ENCODE measurements at regions not wholly inside any gene's neighbourhood (a gene's known extent, or its start where the extent isn't known, plus 50 kb on each side); places are given as distances from the start of the nearest gene placed in this dataset.
A peak's percentile ranks its signal among the peaks of the same experiment; 100 is the strongest.

- H3K27me3 ChIP-seq (ENCODE audit: control insufficient read depth, extremely low read depth, insufficient read depth, low read length), result no peaks in the 10 kb centered on the region
- H3K27ac ChIP-seq (ENCODE audit: control insufficient read depth, insufficient read depth, low read length), result no peak overlapping the region
- FAIRE-seq (no peak), DNase-seq (ENCODE audit: low read depth, low spot score) (no peak)
- no peaks in the 10 kb centered on the region for H4K20me1 ChIP-seq (ENCODE audit: control insufficient read depth, extremely low read depth, insufficient read depth, low read length)
- H3K9ac ChIP-seq (ENCODE audit: control insufficient read depth, extremely low read depth, insufficient read depth, low read length), result no peak overlapping the region
- H3K9me1 ChIP-seq (ENCODE audit: control insufficient read depth, extremely low read depth, insufficient read depth, low read length), result no peaks in the 10 kb centered on the region
- H3K4me1 ChIP-seq (ENCODE audit: control insufficient read depth, extremely low read depth, insufficient read depth, low read length), result peaks cover 25% of the 10 kb centered on the region
- H3K9me3 ChIP-seq (ENCODE audit: control insufficient read depth, low read depth, low read length), result no peaks in the 10 kb centered on the region
- H3K4me3 ChIP-seq (ENCODE audit: control insufficient read depth in 2 of 3, extremely low read depth in 1 of 3, insufficient read depth in 2 of 3, low read depth in 1 of 3, low read length in 3 of 3), result no peak overlapping the region
- no peak overlapping the region for H3K4me2 ChIP-seq (ENCODE audit: control insufficient read depth, extremely low read depth, insufficient read depth, low read depth, low read length)
- no peak for TF ChIP-seq CTCF (optimal IDR thresholded peaks at IDR 0.05 in 1 of 3, IDR thresholded peaks at IDR 0.05 in 1 of 3, conservative IDR thresholded peaks at IDR 0.05 in 1 of 3; ENCODE audit: extremely low read depth in 1 of 3, insufficient read depth in 2 of 3, low read length in 3 of 3)
- no peak for TF ChIP-seq EZH2 (IDR thresholded peaks at IDR 0.05; ENCODE audit: low read length)
- H2AFZ ChIP-seq (ENCODE audit: control insufficient read depth, low read length), result peak overlapping the region; percentile 5
- H3K79me2 ChIP-seq (ENCODE audit: control insufficient read depth, insufficient read depth, low read length), result no peaks in the 10 kb centered on the region
- dilution Hi-C loops (cut with MboI; ENCODE audit: extremely low pct_ligation_motif_present, low sequenced_read_pairs), result no loop called here
- no peaks in the 10 kb centered on the region for H3K36me3 ChIP-seq (ENCODE audit: control insufficient read depth in 2 of 2, extremely low read depth in 1 of 2, insufficient read depth in 2 of 2, low read length in 2 of 2)
Observed at GRCh38 chr1:108050158-108050557, 85.2 kb upstream of the VAV3 start.

- Histone ChIP-seq H3K79me2 (ENCODE audit: control insufficient read depth, insufficient read depth, low read length) (no peaks in the 10 kb centered on the region), H2AFZ (ENCODE audit: control insufficient read depth, low read length) (no peak overlapping the region), H3K4me3 (ENCODE audit: control insufficient read depth in 2 of 3, extremely low read depth in 1 of 3, insufficient read depth in 2 of 3, low read depth in 1 of 3, low read length in 3 of 3) (no peak overlapping the region), H3K9me1 (ENCODE audit: control insufficient read depth, extremely low read depth, insufficient read depth, low read length) (no peaks in the 10 kb centered on the region), H3K9me3 (ENCODE audit: control insufficient read depth, low read depth, low read length) (no peaks in the 10 kb centered on the region), H3K4me1 (ENCODE audit: control insufficient read depth, extremely low read depth, insufficient read depth, low read length) (peaks cover 26% of the 10 kb centered on the region), H3K36me3 (ENCODE audit: control insufficient read depth in 2 of 2, extremely low read depth in 1 of 2, insufficient read depth in 2 of 2, low read length in 2 of 2) (no peaks in the 10 kb centered on the region), H4K20me1 (ENCODE audit: control insufficient read depth, extremely low read depth, insufficient read depth, low read length) (no peaks in the 10 kb centered on the region), H3K9ac (ENCODE audit: control insufficient read depth, extremely low read depth, insufficient read depth, low read length) (no peak overlapping the region), H3K27me3 (ENCODE audit: control insufficient read depth, extremely low read depth, insufficient read depth, low read length) (no peaks in the 10 kb centered on the region), H3K27ac (ENCODE audit: control insufficient read depth, insufficient read depth, low read length) (no peak overlapping the region), H3K4me2 (ENCODE audit: control insufficient read depth, extremely low read depth, insufficient read depth, low read depth, low read length) (no peak overlapping the region)
- no peak for TF ChIP-seq EZH2 (IDR thresholded peaks at IDR 0.05; ENCODE audit: low read length)
- TF ChIP-seq CTCF (optimal IDR thresholded peaks at IDR 0.05 in 1 of 3, IDR thresholded peaks at IDR 0.05 in 1 of 3, conservative IDR thresholded peaks at IDR 0.05 in 1 of 3; ENCODE audit: extremely low read depth in 1 of 3, insufficient read depth in 2 of 3, low read length in 3 of 3), result peak; percentile 27 to 58 (median 53)
- FAIRE-seq (no peak), DNase-seq (ENCODE audit: low read depth, low spot score) (no peak)
- dilution Hi-C loops (cut with MboI; ENCODE audit: extremely low pct_ligation_motif_present, low sequenced_read_pairs), result no loop called here
Observed at GRCh38 chr1:108049178-108049819, 84.3 kb upstream of the VAV3 start.

All from keratinocyte (primary cell).